SK-N-SH (cell line): ENCODE measurements at regions not wholly inside any gene's neighbourhood (a gene's known extent, or its start where the extent isn't known, plus 50 kb on each side); places are given as distances from the start of the nearest gene placed in this dataset.

ENCODE experiments used
- CTCF ChIA-PET: fragments of 300-600, 350-600 bp; formaldehyde crosslinking; extraction: SDS; loops from one replicate; lab custom pipeline; 2021; lab: Yijun Ruan, JAX
- POLR2A ChIA-PET: fragments of 350-600 bp; sonication (Branson Sonifier 250); formaldehyde crosslinking; extraction: SDS; loops from one replicate; lab custom pipeline; 2020; ENCODE audit warnings: antibody characterized with exemption, inconsistent platforms; lab: Yijun Ruan, JAX
- DNase-seq: peaks from one replicate; pipeline ENCODE4 v3.0.0; 2012
- H2AFZ ChIP-seq: fragments of 200-600 bp; sonication (generic); 2 replicates; pipeline ENCODE4 v1.8.1; 2016; ENCODE audit warnings: antibody characterized with exemption, mild to moderate bottlenecking, low read depth
- H3F3A ChIP-seq: fragments of 200-600 bp; sonication (generic); replicated peaks from 2 replicates; pipeline ENCODE3; 2016; ENCODE audit warnings: antibody characterized with exemption, mild to moderate bottlenecking; ENCODE audit not compliant: insufficient read depth
- H3K27ac ChIP-seq, 2 experiments: fragments of 200-500 bp in 1 of 2; fragments of 200-600 bp in 1 of 2; sonication (Bioruptor generic) in 1 of 2; sonication (generic), shearing (Covaris generic) in 1 of 2; 2 replicates each; pipeline versions ENCODE4 v1.5.1 to v1.6.1; 2014 to 2016; ENCODE audit warnings: low read depth in 2 of 2, inconsistent platforms in 1 of 2, low read length in 1 of 2, mild to moderate bottlenecking in 1 of 2, mixed read lengths in 1 of 2
- H3K27me3 ChIP-seq: fragments of 200-600 bp; sonication (generic), shearing (Covaris generic); 2 replicates; pipeline ENCODE4 v1.6.1; 2016; ENCODE audit warnings: mixed run types; ENCODE audit not compliant: insufficient read depth
- H3K36me3 ChIP-seq, 2 experiments: fragments of 200-500 bp in 1 of 2; fragments of 200-600 bp in 1 of 2; sonication (Bioruptor generic) in 1 of 2; sonication (generic) in 1 of 2; replicated peaks in 1 of 2; 2 replicates each; pipeline versions ENCODE3 to v1.5.1; 2014 to 2016; ENCODE audit warnings: low read length in 1 of 2, mild to moderate bottlenecking in 1 of 2; ENCODE audit not compliant: insufficient read depth in 2 of 2, control insufficient read depth in 1 of 2
- H3K4me1 ChIP-seq, 2 experiments: fragments of 200-500 bp in 1 of 2; fragments of 200-600 bp in 1 of 2; sonication (Bioruptor generic) in 1 of 2; sonication (generic), shearing (Covaris generic) in 1 of 2; 2 replicates each; pipeline versions ENCODE4 v1.5.1 to v1.6.1; 2014 to 2016; ENCODE audit warnings: low read depth in 1 of 2, low read length in 1 of 2, mixed run types in 1 of 2; ENCODE audit not compliant: insufficient read depth in 2 of 2, control insufficient read depth in 1 of 2
- H3K4me2 ChIP-seq: fragments of 200-600 bp; sonication (generic), shearing (Covaris generic); 2 replicates; pipeline ENCODE4 v1.6.1; 2017; ENCODE audit warnings: mixed run types
- H3K4me3 ChIP-seq, 2 experiments: fragments of 200-500 bp in 1 of 2; fragments of 200-600 bp in 1 of 2; sonication (Bioruptor generic) in 1 of 2; sonication (generic), shearing (Covaris generic) in 1 of 2; 2 replicates each; pipeline versions ENCODE4 v1.5.1 to v1.8.1; 2014 to 2016; ENCODE audit warnings: low read depth in 2 of 2, inconsistent platforms in 1 of 2, low read length in 1 of 2, mild to moderate bottlenecking in 1 of 2, mixed read lengths in 1 of 2, moderate library complexity in 1 of 2
- H3K79me2 ChIP-seq: fragments of 200-600 bp; sonication (generic); 2 replicates; pipeline ENCODE4 v1.8.1; 2017; ENCODE audit warnings: mild to moderate bottlenecking; ENCODE audit not compliant: insufficient read depth
- H3K9ac ChIP-seq: fragments of 200-600 bp; sonication (generic); 2 replicates; pipeline ENCODE4 v1.6.1; 2017; ENCODE audit warnings: mixed run types
- H3K9me2 ChIP-seq: fragments of 200-600 bp; sonication (generic); 2 replicates; pipeline ENCODE4 v1.6.1; 2017; ENCODE audit warnings: mixed run types
- H3K9me3 ChIP-seq: fragments of 200-600 bp; sonication (generic); 2 replicates; pipeline ENCODE4 v1.6.1; 2017; ENCODE audit warnings: mixed run types, mild to moderate bottlenecking, moderate library complexity
- H4K20me1 ChIP-seq: fragments of 200-600 bp; sonication (generic); 2 replicates; pipeline ENCODE4 v1.6.1; 2017; ENCODE audit warnings: mild to moderate bottlenecking, mixed run types; ENCODE audit not compliant: insufficient read depth
- CTCF ChIP-seq: fragments of 200-600 bp; sonication (generic); IDR thresholded peaks from 2 replicates; pipeline ENCODE4 v1.6.1; 2017; ENCODE audit warnings: antibody characterized with exemption, mild to moderate bottlenecking, moderate library complexity
- ELF1 ChIP-seq: IDR thresholded peaks from 2 replicates; pipeline ENCODE4 v1.4.0; 2012
- EP300 ChIP-seq, 2 experiments: IDR thresholded peaks; 2 replicates each; pipeline versions ENCODE4 v1.4.0 to v1.6.1; 2012; ENCODE audit warnings: borderline replicate concordance in 1 of 2, low read depth in 1 of 2, low read length in 1 of 2
- FOSL2 ChIP-seq: IDR thresholded peaks from 2 replicates; pipeline ENCODE4 v1.4.0; 2012; ENCODE audit warnings: low read depth, mild to moderate bottlenecking, moderate library complexity, borderline replicate concordance
- FOXJ3 ChIP-seq: sonication (generic); formaldehyde crosslinking; IDR thresholded peaks from 2 replicates; pipeline ENCODE4 v1.5.1; 2020; ENCODE audit warnings: mild to moderate bottlenecking, missing genetic modification reagents
- FOXM1 ChIP-seq: IDR thresholded peaks from 2 replicates; pipeline ENCODE4 v1.4.0; 2012; ENCODE audit warnings: low read depth, mild to moderate bottlenecking
- JUND ChIP-seq: IDR thresholded peaks from 2 replicates; pipeline ENCODE4 v1.4.0; 2012
- NRF1 ChIP-seq: IDR thresholded peaks from 2 replicates; pipeline ENCODE4 v1.6.1; 2012; ENCODE audit warnings: low read depth, mild to moderate bottlenecking, low read length
- RCOR1 ChIP-seq: fragments of 150-350 bp; IDR thresholded peaks from 2 replicates; pipeline ENCODE4 v1.6.1; 2017; ENCODE audit warnings: antibody characterized with exemption, low read length
- REST ChIP-seq: IDR thresholded peaks from 2 replicates; pipeline ENCODE4 v1.6.1; 2012; ENCODE audit warnings: mild to moderate bottlenecking, low read depth, low read length, moderate library complexity
- SIN3A ChIP-seq: IDR thresholded peaks from 2 replicates; pipeline ENCODE4 v1.6.1; 2012; ENCODE audit warnings: low read depth, mild to moderate bottlenecking, low read length, moderate library complexity, borderline replicate concordance
- TAF1 ChIP-seq: IDR thresholded peaks from 2 replicates; pipeline ENCODE4 v1.6.1; 2012; ENCODE audit warnings: low read depth, mild to moderate bottlenecking, low read length, moderate library complexity, borderline replicate concordance
- TCF12 ChIP-seq: IDR thresholded peaks from 2 replicates; pipeline ENCODE4 v1.4.0; 2012
- TEAD4 ChIP-seq: IDR thresholded peaks from 2 replicates; pipeline ENCODE4 v1.4.0; 2012; ENCODE audit warnings: mild to moderate bottlenecking, borderline replicate concordance; ENCODE audit not compliant: insufficient read depth
- USF1 ChIP-seq: IDR thresholded peaks from 2 replicates; pipeline ENCODE4 v1.4.0; 2012; ENCODE audit warnings: low read depth, borderline replicate concordance
- WGBS: methylation state at CpG from one replicate; pipeline ENCODE4 v1.1.6; 2017; ENCODE audit warnings: low lambda C conversion rate; 5-methylcytosine and 5-hydroxymethylcytosine counted together
- TF ChIP-seq, protein P1 (sequence below): fragments of 150-350 bp; IDR thresholded peaks from 2 replicates; pipeline ENCODE4 v1.6.1; 2016; ENCODE audit warnings: mild to moderate bottlenecking, low read depth, low read length
- TF ChIP-seq, protein P2 (sequence below): IDR thresholded peaks from 2 replicates; pipeline ENCODE4 v1.4.0; 2012; ENCODE audit warnings: low read depth
- TF ChIP-seq, protein P3 (sequence below): fragments of 150-350 bp; IDR thresholded peaks from 2 replicates; pipeline ENCODE4 v1.6.1; 2017; ENCODE audit warnings: antibody characterized with exemption, low read length, low read depth, borderline replicate concordance

GRCh38 chr12:102760322-102760721 lies 156.7 kb downstream of the PAH start:
- no peaks in the 10 kb centered on the region for H4K20me1 ChIP-seq
- no peaks in the 10 kb centered on the region for H3K79me2 ChIP-seq
- WGBS, result 35% methylated on average over 2 of the region's 2 CpGs
- H3K27ac ChIP-seq, result no peak overlapping the region
- no peaks in the 10 kb centered on the region for H3K9me2 ChIP-seq
- H3K4me3 ChIP-seq, result no peak overlapping the region
- DNase-seq, result no peak
- H3K9ac ChIP-seq, result no peak overlapping the region
- no peaks in the 10 kb centered on the region for H3K27me3 ChIP-seq
- no peaks in the 10 kb centered on the region for H3F3A ChIP-seq
- H3K9me3 ChIP-seq, result no peaks in the 10 kb centered on the region
- no peak overlapping the region for H3K4me2 ChIP-seq
- H3K36me3 ChIP-seq, result no peaks in the 10 kb centered on the region
- TF ChIP-seq EP300 (IDR thresholded peaks at IDR 0.05; ENCODE audit: borderline replicate concordance in 1 of 2, low read depth in 1 of 2, low read length in 1 of 2) (no peak), RCOR1 (no peak), SIN3A (no peak), REST (no peak), ELF1 (no peak), CTCF (no peak), FOXJ3 (no peak), TAF1 (no peak)
- TF ChIP-seq, protein P1, sequence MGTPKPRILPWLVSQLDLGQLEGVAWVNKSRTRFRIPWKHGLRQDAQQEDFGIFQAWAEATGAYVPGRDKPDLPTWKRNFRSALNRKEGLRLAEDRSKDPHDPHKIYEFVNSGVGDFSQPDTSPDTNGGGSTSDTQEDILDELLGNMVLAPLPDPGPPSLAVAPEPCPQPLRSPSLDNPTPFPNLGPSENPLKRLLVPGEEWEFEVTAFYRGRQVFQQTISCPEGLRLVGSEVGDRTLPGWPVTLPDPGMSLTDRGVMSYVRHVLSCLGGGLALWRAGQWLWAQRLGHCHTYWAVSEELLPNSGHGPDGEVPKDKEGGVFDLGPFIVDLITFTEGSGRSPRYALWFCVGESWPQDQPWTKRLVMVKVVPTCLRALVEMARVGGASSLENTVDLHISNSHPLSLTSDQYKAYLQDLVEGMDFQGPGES, result no peak
- TF ChIP-seq, protein P2, sequence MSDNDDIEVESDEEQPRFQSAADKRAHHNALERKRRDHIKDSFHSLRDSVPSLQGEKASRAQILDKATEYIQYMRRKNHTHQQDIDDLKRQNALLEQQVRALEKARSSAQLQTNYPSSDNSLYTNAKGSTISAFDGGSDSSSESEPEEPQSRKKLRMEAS, result no peak
- ChIA-PET CTCF (no interaction called here), POLR2A (no interaction called here)
- H2AFZ ChIP-seq, result no peak overlapping the region
- H3K4me1 ChIP-seq, result no peaks in the 10 kb centered on the region; a peak in 1 of 4 replicates

DNA sequence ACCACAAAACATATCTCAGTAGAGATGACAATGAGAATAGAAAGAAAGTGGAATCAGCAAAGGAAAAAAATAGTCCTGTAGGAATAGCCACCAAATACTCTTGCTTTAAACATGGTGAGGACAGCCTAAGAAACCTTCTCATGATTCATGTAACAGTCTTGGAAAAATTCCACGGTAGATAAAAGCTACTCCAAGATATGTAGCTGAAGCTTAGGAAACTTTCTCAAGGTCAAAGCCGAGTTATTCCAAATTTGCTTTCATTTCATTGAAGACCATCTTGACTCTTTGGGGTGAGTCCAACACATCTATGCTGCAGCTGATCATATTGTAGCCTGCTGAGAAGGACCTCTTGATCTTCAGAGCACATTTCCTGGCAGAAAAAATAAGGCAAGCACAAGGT lies 157.6 kb downstream of the PAH start:
- DNase-seq, result no peak
- Histone ChIP-seq H3K9ac (no peak overlapping the region), H3K4me1 (no peaks in the 10 kb centered on the region; a peak in 1 of 4 replicates), H3K9me2 (no peaks in the 10 kb centered on the region), H2AFZ (no peak overlapping the region), H3K79me2 (no peaks in the 10 kb centered on the region), H3F3A (no peaks in the 10 kb centered on the region), H3K4me2 (0 out of 2 replicates have a peak overlapping the region, but pooled peaks have one; percentile 7), H3K27ac (no peak overlapping the region), H3K36me3 (no peaks in the 10 kb centered on the region), H3K9me3 (no peaks in the 10 kb centered on the region), H4K20me1 (no peaks in the 10 kb centered on the region), H3K4me3 (no peak overlapping the region), H3K27me3 (no peaks in the 10 kb centered on the region)
- WGBS, result 5% methylated on average over 2 of the region's 2 CpGs
- ChIA-PET POLR2A (no interaction called here), CTCF (no interaction called here)
- TF ChIP-seq, protein P3, sequence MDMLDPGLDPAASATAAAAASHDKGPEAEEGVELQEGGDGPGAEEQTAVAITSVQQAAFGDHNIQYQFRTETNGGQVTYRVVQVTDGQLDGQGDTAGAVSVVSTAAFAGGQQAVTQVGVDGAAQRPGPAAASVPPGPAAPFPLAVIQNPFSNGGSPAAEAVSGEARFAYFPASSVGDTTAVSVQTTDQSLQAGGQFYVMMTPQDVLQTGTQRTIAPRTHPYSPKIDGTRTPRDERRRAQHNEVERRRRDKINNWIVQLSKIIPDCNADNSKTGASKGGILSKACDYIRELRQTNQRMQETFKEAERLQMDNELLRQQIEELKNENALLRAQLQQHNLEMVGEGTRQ, result no peak
- TF ChIP-seq FOXM1, result no peak
- TF ChIP-seq TEAD4, result no peak
- TF ChIP-seq CTCF, result no peak
- no peak for TF ChIP-seq JUND
- no peak for TF ChIP-seq NRF1
- no peak for TF ChIP-seq TCF12
- no peak for TF ChIP-seq FOSL2
- no peak for TF ChIP-seq USF1
